ENCODE measurements at regions not wholly inside any gene's neighbourhood (a gene's known extent, or its start where the extent isn't known, plus 50 kb on each side); places are given as distances from the start of the nearest gene placed in this dataset.

GRCh38 chr12:40587421-40587820, 104.8 kb upstream of the CNTN1 start (continued):
- TF ChIP-seq ZBTB40 (IDR thresholded peaks at IDR 0.05; ENCODE audit: borderline replicate concordance) (no peak), SMC3 (IDR thresholded peaks at IDR 0.05; ENCODE audit: borderline replicate concordance, low read length) (no peak), GATAD2B (conservative IDR thresholded peaks at IDR 0.05; ENCODE audit: low read depth) (no peak), MEF2B (IDR thresholded peaks at IDR 0.05; ENCODE audit: partially characterized antibody, poor library complexity, severe bottlenecking) (no peak), ZNF592 (IDR thresholded peaks at IDR 0.05) (no peak), PAX5 (IDR thresholded peaks at IDR 0.05; ENCODE audit: borderline replicate concordance, low read depth, low read length) (no peak), POLR2A (IDR thresholded peaks at IDR 0.05; ENCODE audit: low read depth, low read length) (no peak)

Measured in GM12878 (cell line).